ENCODE measurements at regions not wholly inside any gene's neighbourhood (a gene's known extent, or its start where the extent isn't known, plus 50 kb on each side); places are given as distances from the start of the nearest gene placed in this dataset.
"Not testable (repeated sequence)": the region's sequence is repeated elsewhere in the genome, so short reads cannot be mapped to it uniquely, and the experiment has no call there.

DNA sequence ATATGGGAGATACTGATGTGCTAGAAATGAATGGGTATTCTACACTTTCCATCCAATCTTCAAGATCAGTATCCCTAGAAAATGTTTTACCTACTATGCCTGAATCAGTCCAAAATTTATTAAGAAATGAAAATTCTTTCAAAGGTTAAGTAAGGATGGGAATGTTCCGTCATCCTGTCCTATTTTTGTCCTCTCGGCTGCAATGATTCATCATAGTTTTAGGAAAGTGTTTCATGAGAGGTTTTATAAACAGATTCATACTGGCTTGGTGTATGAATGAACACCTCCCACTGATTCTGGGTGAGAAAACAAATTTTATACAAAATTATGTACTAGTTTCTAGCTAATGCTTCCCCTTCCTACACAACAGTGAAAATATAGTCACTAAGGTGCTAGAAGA is 504.6 kb upstream of the NR5A2 start:
- Mint-ChIP-seq H3K36me3 (no peaks in the 10 kb centered on the region), H3K9me3 (no peaks in the 10 kb centered on the region), H3K4me1 (no peaks in the 10 kb centered on the region), H3K4me3 (no peak overlapping the region), H3K27ac (no peak overlapping the region), H3K27me3 (no peaks in the 10 kb centered on the region)
- ATAC-seq (ENCODE audit: low read depth) (no peak), DNase-seq (ENCODE audit: low spot score in 2 of 2) (no peak)

DNA sequence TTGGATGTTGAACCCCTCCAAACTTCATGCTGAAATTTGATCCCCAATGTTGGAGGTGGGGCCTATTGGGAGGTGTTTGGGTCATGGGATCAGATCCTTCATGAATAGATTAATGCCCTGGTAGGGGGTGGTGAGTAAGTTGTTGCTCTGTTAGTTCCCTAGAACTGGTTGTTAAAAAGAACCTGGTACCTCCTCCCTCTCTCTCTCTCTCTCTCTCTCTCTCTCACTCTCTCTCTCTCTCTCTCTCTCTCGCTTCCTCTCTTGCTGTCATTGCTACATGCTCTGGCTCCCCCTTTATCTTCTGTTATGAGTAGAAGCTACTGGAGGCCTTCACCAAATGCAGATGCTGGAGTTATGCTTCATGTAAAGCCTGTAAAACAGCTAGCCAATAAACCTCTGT is 498.2 kb upstream of the NR5A2 start:
- Mint-ChIP-seq H3K9me3 (peaks cover 7% of the 10 kb centered on the region), H3K27ac (peak overlapping the region; percentile 1), H3K4me1 (peaks cover 3% of the 10 kb centered on the region), H3K36me3 (peaks cover 7% of the 10 kb centered on the region), H3K27me3 (no peaks in the 10 kb centered on the region), H3K4me3 (no peak overlapping the region)
- ATAC-seq (ENCODE audit: low read depth), result no peak
- DNase-seq (ENCODE audit: low spot score in 2 of 2), result no peak

DNA sequence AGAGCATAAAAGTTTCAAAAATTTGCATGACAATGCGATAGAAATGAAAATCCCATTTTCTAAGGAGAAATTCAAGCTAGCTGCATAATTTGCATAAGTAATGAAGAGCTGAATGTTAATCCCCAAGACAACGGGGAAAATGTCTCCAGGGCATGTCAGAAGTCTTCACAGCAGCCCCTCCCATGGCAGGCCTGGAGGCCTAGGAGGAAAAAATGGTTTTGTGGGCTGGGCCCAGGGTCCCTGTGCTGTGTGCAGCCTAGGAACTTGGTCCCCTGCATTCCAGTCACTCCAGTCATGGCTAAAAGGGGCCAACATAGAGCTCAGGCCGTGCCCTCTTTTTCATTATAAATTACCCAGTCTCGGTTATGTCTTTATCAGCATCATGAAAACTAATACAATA is 494.1 kb upstream of the NR5A2 start:
- DNase-seq (ENCODE audit: low spot score in 2 of 2); H3K27me3 Mint-ChIP-seq; ATAC-seq (ENCODE audit: low read depth); H3K4me3 Mint-ChIP-seq; H3K27ac Mint-ChIP-seq; H3K4me1 Mint-ChIP-seq: not testable (repeated sequence)
- Mint-ChIP-seq H3K36me3 (peaks cover 11% of the 10 kb centered on the region), H3K9me3 (peaks cover 15% of the 10 kb centered on the region)

DNA sequence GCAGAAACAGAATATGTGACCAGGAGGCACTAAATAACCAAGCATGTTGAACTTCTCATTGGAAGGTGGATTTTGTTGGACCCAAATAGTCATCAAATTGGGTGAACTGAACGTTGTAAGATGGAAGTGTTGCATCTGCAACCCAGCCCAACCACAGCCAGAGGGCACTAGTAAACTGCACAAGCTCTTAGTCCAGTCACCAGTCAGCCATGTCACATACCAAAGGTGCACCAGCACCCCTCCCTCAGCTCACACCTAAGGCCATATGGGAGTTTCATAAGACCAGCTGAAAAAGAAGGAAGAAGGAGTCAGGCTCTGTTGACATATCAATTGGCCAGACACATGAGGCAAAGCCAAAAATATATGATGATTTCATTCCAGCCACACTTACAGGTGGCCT is 481.7 kb upstream of the NR5A2 start:
- DNase-seq (ENCODE audit: low spot score in 2 of 2), result no peak
- Mint-ChIP-seq H3K27ac (no peak overlapping the region), H3K9me3 (peaks cover 4% of the 10 kb centered on the region), H3K36me3 (no peaks in the 10 kb centered on the region), H3K4me3 (no peak overlapping the region), H3K27me3 (no peaks in the 10 kb centered on the region), H3K4me1 (peaks cover 4% of the 10 kb centered on the region)
- no peak for ATAC-seq (ENCODE audit: low read depth)

DNA sequence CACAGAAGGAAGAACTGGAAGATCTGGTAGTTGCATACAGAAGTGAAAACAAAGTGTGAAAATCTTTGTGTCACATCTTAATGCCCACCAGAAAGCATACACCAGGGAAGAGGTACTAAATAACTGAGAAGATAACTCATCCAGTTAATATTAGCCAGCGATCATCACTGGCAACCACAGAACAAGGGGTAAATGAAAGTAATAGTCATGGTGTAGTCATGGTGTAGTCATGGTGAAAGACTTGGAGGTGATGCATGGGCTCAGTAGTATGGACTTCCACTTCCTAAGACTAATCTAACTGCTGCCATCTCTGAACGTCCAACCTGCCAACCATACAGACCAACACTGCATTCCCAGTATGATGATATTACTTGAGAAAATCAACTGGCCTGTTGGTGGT is 481.2 kb upstream of the NR5A2 start:
- Mint-ChIP-seq H3K27ac (no peak overlapping the region), H3K27me3 (no peaks in the 10 kb centered on the region), H3K4me3 (no peak overlapping the region), H3K4me1 (peaks cover 4% of the 10 kb centered on the region), H3K9me3 (peaks cover 4% of the 10 kb centered on the region), H3K36me3 (no peaks in the 10 kb centered on the region)
- DNase-seq (ENCODE audit: low spot score in 2 of 2) (no peak), ATAC-seq (ENCODE audit: low read depth) (no peak)

DNA sequence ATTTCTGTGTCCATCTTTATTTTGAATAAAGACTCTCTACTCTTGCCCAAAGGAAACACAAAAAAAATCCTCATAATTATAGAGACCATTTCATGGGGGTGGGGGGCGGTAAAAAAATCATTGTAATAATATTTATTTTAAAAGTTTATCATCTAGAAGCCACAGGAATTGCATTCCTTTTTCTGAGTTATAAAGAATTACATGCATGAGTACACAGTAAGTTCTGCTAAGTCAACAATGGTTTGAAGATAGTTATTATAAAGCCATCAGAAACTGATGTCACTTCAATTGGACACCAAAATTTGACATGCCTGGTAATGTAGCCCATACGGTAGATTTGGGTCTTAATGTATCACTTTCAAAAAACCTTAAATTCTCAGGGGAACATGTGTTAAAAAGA is 478.1 kb upstream of the NR5A2 start:
- Mint-ChIP-seq H3K4me1 (peaks cover 4% of the 10 kb centered on the region), H3K4me3 (no peak overlapping the region), H3K27ac (no peak overlapping the region), H3K27me3 (peaks cover 3% of the 10 kb centered on the region), H3K36me3 (no peaks in the 10 kb centered on the region), H3K9me3 (no peaks in the 10 kb centered on the region)
- no peak for ATAC-seq (ENCODE audit: low read depth)
- no peak for DNase-seq (ENCODE audit: low spot score in 2 of 2)

DNA sequence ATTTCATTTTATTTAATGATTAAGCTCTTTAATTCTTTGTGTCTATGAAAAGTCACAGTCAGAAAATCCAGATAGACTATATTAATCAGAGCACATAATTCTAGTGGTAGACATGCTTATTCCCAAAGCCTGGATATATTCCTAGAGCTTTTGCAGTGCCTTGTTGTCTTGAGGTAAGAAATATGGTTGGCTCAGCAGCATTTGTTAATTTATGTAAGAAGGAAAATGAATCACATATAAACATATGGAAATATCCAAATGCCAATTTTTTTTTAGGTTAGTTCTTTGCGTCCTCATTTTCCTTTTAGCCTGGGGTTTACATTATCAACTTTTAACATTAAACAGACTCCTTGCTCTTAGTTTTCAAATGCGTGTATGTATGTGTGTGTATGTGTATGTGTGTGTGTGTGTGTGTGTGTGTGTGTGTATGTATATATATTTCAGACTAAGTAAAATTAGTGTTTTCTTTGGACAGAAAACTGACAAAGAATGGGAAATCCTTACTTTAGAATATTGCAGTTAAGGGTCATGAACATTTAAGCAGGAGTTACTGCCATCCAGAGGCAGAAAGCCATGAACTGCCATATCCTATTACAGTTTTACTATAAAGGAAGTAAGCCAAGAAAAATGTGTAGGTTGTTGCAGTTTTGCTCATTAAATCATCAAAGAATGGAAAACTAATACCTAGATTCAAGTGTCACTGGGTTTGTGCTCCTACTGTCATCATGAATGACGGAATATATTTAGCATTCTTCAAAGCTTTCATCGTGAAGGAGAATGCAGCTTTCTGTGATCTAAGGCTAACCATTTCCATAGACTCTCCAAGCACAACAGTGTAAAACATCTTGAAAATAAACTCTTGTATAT is 477.1 kb upstream of the NR5A2 start:
- H3K27me3 Mint-ChIP-seq, result peaks cover 3% of the 10 kb centered on the region
- no peak for DNase-seq (ENCODE audit: low spot score in 2 of 2)
- H3K4me3 Mint-ChIP-seq, result no peak overlapping the region
- H3K36me3 Mint-ChIP-seq, result no peaks in the 10 kb centered on the region
- no peak for ATAC-seq (ENCODE audit: low read depth)
- H3K27ac Mint-ChIP-seq, result no peak overlapping the region
- peaks cover 4% of the 10 kb centered on the region for H3K4me1 Mint-ChIP-seq
- no peaks in the 10 kb centered on the region for H3K9me3 Mint-ChIP-seq

DNA sequence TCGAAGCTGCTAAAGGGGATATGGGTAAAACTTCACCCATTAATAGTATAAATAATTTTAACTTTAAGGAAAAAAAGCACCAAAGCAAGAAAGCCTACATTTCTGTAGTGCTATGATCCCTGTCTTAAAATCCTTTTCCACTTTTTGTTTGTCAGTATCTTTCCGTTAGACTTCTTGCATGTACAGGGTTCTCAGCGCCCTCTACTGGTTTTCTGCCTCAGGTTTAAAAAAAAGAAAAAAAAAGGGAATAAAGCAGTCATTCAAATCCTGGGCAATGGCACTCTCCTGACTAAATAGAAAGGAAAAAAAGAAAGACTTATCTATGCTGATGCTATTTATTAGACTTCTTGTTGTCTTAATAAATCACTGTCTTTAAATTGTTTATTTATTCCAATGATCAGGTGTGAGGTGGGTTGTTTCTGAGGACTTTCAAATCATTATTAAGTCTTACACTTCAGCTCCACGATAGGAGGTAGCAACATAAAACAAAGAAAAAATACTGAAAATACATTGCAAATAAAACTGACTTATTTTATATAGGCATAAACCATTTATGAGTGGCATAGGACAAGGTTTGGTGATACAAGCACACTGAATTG is 475.4 kb upstream of the NR5A2 start:
- H3K9me3 Mint-ChIP-seq, result no peaks in the 10 kb centered on the region
- peaks cover 3% of the 10 kb centered on the region for H3K27me3 Mint-ChIP-seq
- no peaks in the 10 kb centered on the region for H3K4me1 Mint-ChIP-seq
- no peak overlapping the region for H3K4me3 Mint-ChIP-seq
- H3K27ac Mint-ChIP-seq, result no peak overlapping the region
- DNase-seq (ENCODE audit: low spot score in 2 of 2) (peak; percentile 29 to 49), ATAC-seq (ENCODE audit: low read depth) (no peak)
- H3K36me3 Mint-ChIP-seq, result no peaks in the 10 kb centered on the region

DNA sequence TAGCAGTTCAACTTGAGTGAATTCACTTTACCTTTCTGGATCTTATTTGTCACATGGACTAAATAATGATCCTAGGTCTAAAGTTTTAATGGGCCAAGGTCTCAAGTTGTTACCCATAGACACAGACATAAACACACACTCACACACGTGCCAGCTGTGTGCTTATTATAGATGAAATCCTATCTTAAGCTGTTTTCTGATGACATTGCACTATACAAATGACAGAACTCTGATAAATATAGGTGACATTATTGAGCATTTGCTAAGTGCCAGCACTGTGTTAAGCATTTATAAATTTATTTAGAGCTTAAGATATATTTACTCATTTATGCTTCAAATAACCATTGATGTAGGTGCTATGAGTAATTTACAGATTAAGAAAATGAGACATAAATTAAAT is 474.4 kb upstream of the NR5A2 start:
- no peak for ATAC-seq (ENCODE audit: low read depth)
- Mint-ChIP-seq H3K27me3 (peaks cover 3% of the 10 kb centered on the region), H3K9me3 (no peaks in the 10 kb centered on the region), H3K36me3 (no peaks in the 10 kb centered on the region), H3K4me1 (no peaks in the 10 kb centered on the region), H3K4me3 (no peak overlapping the region), H3K27ac (no peak overlapping the region)
- no peak for DNase-seq (ENCODE audit: low spot score in 2 of 2)

DNA sequence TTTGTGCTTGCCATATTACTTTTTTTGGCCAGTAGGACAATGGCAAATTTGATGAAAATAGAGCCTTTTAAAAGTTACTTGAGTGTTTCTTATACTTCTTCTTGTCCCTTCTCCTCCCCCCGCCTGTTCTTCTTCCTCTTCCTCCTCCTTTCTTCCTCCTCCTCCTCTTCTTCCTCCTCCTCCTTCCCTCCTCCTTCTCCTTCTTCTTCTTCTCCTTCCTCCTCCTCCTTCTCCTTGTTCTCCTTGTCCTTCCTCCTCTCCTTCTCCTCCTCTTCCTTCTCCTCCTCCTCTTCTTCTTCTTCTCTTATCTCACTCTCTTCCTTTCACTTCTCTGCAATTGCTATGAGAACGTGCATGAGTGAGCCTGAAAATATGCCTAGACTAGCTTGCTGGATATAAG is 466.2 kb upstream of the NR5A2 start:
- H3K36me3 Mint-ChIP-seq, result no peaks in the 10 kb centered on the region
- H3K4me3 Mint-ChIP-seq, result no peak overlapping the region
- ATAC-seq (ENCODE audit: low read depth), result no peak
- no peak for DNase-seq (ENCODE audit: low spot score in 2 of 2)
- peaks cover 4% of the 10 kb centered on the region for H3K4me1 Mint-ChIP-seq
- no peak overlapping the region for H3K27ac Mint-ChIP-seq
- H3K9me3 Mint-ChIP-seq, result peaks cover 4% of the 10 kb centered on the region
- peaks cover 7% of the 10 kb centered on the region for H3K27me3 Mint-ChIP-seq

DNA sequence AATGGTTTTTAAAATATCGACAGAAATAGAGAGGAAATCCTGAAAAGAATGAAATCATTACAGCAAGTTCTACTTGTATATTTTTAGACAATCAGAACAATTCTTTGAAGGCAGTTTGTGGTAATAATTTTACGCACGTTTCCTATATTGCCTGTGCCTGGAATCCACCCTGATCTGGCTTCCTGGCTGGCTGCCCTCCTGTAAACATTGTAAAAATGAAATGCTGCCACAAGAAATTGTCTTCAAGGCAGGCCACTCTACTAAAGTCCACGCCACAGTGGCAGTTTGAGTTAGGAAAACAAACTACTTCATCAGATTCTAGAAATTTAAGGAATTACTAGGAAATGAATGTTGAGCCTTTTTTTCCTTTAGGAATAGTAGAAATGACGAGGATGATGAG is 454.5 kb upstream of the NR5A2 start:
- no peak for DNase-seq (ENCODE audit: low spot score in 2 of 2)
- no peak overlapping the region for H3K4me3 Mint-ChIP-seq
- H3K27me3 Mint-ChIP-seq, result peaks cover 4% of the 10 kb centered on the region

DNA sequence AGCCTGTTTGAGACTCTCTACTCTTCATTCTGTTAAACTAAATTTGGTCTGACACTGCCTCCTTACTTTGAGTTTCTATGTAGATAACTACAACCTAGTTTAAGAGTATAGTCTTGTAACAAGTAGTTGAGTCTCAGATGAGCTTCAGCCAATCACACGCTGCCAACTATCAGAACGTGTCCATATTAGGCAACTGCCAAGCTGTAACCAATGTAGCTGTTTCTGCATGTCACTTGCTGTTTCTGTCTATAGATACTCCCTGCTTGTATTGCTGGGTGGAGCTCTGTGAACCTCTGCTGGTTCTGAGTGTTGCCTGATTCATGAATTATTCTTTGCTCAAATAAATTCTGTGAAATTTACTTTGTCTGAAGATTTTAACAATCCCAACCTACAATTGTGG is 452.6 kb upstream of the NR5A2 start:
- Mint-ChIP-seq H3K9me3 (no peaks in the 10 kb centered on the region), H3K4me3 (no peak overlapping the region), H3K27ac (no peak overlapping the region), H3K36me3 (no peaks in the 10 kb centered on the region), H3K27me3 (peaks cover 3% of the 10 kb centered on the region), H3K4me1 (peaks cover 2% of the 10 kb centered on the region)
- ATAC-seq (ENCODE audit: low read depth) (no peak), DNase-seq (ENCODE audit: low spot score in 2 of 2) (no peak)

More for the DNA sequence above, 454.5 kb upstream of the NR5A2 start:
- peaks cover 2% of the 10 kb centered on the region for H3K4me1 Mint-ChIP-seq
- no peaks in the 10 kb centered on the region for H3K36me3 Mint-ChIP-seq
- H3K9me3 Mint-ChIP-seq, result no peaks in the 10 kb centered on the region
- ATAC-seq (ENCODE audit: low read depth), result no peak
- H3K27ac Mint-ChIP-seq, result no peak overlapping the region

DNA sequence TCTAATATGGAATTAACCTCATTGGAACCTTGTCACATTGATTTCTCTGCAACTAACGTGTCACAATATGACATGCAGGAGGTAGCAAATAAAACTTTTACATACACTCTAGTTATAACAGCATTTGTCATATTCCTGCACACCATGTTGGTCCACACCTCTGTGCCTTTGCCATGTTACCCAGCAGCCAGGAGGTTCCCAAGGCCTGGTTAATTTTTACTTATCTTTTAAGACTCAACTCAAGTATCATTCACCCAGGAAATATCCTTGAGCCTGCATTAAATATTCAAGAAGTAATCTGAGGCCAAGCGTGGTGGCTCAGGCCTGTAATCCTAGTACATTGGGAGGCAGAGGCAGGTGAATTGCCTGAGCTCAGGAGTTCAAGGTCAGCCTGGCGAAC is 447.2 kb upstream of the NR5A2 start:
- no peak for DNase-seq (ENCODE audit: low spot score in 2 of 2)
- Mint-ChIP-seq H3K36me3 (no peaks in the 10 kb centered on the region), H3K4me3 (no peak overlapping the region), H3K27me3 (peaks cover 5% of the 10 kb centered on the region), H3K9me3 (no peaks in the 10 kb centered on the region), H3K27ac (no peak overlapping the region), H3K4me1 (peaks cover 2% of the 10 kb centered on the region)
- no peak for ATAC-seq (ENCODE audit: low read depth)

DNA sequence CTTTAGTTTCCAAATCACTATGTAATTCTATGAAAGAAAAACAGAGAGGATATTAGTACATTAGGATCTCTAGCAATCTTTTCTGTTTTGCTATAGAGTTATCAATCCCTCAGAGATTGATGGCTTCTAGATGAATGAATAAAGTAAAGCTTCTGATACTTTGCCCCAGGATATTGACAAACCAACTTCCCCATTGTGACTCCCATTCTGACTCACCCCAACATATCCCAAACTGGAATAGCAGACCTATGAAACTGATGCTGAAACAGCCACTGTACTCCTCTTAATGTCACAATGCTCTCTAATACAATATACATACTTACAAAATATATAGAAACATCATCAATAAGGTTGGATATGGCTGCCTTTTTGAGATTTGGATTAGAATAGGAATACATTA is 442.1 kb upstream of the NR5A2 start:
- Mint-ChIP-seq H3K27me3 (peaks cover 4% of the 10 kb centered on the region), H3K27ac (no peak overlapping the region), H3K36me3 (no peaks in the 10 kb centered on the region), H3K9me3 (no peaks in the 10 kb centered on the region), H3K4me3 (no peak overlapping the region), H3K4me1 (peaks cover 5% of the 10 kb centered on the region)
- DNase-seq (ENCODE audit: low spot score in 2 of 2), result no peak
- ATAC-seq (ENCODE audit: low read depth), result no peak

DNA sequence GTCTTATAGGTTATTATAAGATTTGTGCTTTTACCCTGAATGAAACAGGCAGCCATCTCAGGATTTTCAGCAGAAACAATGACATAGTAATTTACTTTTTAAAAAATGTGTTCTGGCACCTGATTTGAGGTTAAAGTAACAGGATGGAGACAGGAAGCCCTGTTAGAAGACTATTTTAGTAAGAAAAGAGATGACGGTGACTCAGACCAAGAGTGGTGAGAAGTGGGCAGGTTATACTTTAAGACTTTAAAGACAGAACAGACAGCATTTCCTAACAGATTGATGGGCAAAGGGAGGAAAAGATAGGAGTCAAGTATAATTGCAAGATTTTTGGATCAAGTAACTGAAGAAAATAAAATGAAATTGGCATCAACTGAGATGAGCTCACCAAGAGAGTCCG is 436.8 kb upstream of the NR5A2 start:
- no peak for DNase-seq (ENCODE audit: low spot score in 2 of 2)
- ATAC-seq (ENCODE audit: low read depth), result no peak
- Mint-ChIP-seq H3K27me3 (peaks cover 11% of the 10 kb centered on the region), H3K9me3 (no peaks in the 10 kb centered on the region), H3K36me3 (no peaks in the 10 kb centered on the region), H3K4me1 (peaks cover 7% of the 10 kb centered on the region), H3K27ac (no peak overlapping the region), H3K4me3 (no peak overlapping the region)

Measured in memory B cell (primary cell).